SK-N-SH (cell line): ENCODE measurements at regions not wholly inside any gene's neighbourhood (a gene's known extent, or its start where the extent isn't known, plus 50 kb on each side); places are given as distances from the start of the nearest gene placed in this dataset.

ENCODE experiments used
- CTCF ChIP-seq: fragments of 200-600 bp; sonication (generic); IDR thresholded peaks from 2 replicates; pipeline ENCODE4 v1.6.1; 2017; ENCODE audit warnings: antibody characterized with exemption, mild to moderate bottlenecking, moderate library complexity
- ELF1 ChIP-seq: IDR thresholded peaks from 2 replicates; pipeline ENCODE4 v1.4.0; 2012
- MAX ChIP-seq: IDR thresholded peaks from 2 replicates; pipeline ENCODE4 v1.4.0; 2012; ENCODE audit warnings: low read depth
- POLR2AphosphoS5 ChIP-seq: IDR thresholded peaks from 2 replicates; pipeline ENCODE4 v1.6.1; 2012; ENCODE audit warnings: low read depth, low read length
- TAF1 ChIP-seq: IDR thresholded peaks from 2 replicates; pipeline ENCODE4 v1.6.1; 2012; ENCODE audit warnings: low read depth, mild to moderate bottlenecking, low read length, moderate library complexity, borderline replicate concordance
- TEAD4 ChIP-seq: IDR thresholded peaks from 2 replicates; pipeline ENCODE4 v1.4.0; 2012; ENCODE audit warnings: mild to moderate bottlenecking, borderline replicate concordance; ENCODE audit not compliant: insufficient read depth
- YY1 ChIP-seq: IDR thresholded peaks from 2 replicates; pipeline ENCODE4 v1.4.0; 2012; ENCODE audit warnings: low read depth, mild to moderate bottlenecking
- TF ChIP-seq, protein P1 (sequence below): IDR thresholded peaks from 2 replicates; pipeline ENCODE4 v1.4.0; 2012; ENCODE audit warnings: low read depth, borderline replicate concordance

GRCh38 chr4:189779281-189779980 is 161.2 kb upstream of the FRG1 start:
- TF ChIP-seq CTCF, result no peak
- TF ChIP-seq ELF1, result no peak
- no peak for TF ChIP-seq POLR2AphosphoS5
- no peak for TF ChIP-seq TEAD4
- TF ChIP-seq, protein P1, sequence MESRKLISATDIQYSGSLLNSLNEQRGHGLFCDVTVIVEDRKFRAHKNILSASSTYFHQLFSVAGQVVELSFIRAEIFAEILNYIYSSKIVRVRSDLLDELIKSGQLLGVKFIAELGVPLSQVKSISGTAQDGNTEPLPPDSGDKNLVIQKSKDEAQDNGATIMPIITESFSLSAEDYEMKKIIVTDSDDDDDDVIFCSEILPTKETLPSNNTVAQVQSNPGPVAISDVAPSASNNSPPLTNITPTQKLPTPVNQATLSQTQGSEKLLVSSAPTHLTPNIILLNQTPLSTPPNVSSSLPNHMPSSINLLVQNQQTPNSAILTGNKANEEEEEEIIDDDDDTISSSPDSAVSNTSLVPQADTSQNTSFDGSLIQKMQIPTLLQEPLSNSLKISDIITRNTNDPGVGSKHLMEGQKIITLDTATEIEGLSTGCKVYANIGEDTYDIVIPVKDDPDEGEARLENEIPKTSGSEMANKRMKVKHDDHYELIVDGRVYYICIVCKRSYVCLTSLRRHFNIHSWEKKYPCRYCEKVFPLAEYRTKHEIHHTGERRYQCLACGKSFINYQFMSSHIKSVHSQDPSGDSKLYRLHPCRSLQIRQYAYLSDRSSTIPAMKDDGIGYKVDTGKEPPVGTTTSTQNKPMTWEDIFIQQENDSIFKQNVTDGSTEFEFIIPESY, result no peak
- no peak for TF ChIP-seq TAF1
- no peak for TF ChIP-seq MAX
- no peak for TF ChIP-seq YY1
